ENCODE measurements at regions not wholly inside any gene's neighbourhood (a gene's known extent, or its start where the extent isn't known, plus 50 kb on each side); places are given as distances from the start of the nearest gene placed in this dataset.

- H3K9me3 ChIP-seq: no peaks in the 10 kb centered on the region
- H3K27me3 ChIP-seq: no peaks in the 10 kb centered on the region
- TF ChIP-seq CTCF (IDR thresholded peaks at IDR 0.05): no peak
- TF ChIP-seq POLR2A (IDR thresholded peaks at IDR 0.05): no peak
- H3K36me3 ChIP-seq: no peaks in the 10 kb centered on the region
- no peak overlapping the region for H3K27ac ChIP-seq
- no peaks in the 10 kb centered on the region for H3K4me1 ChIP-seq
- intact Hi-C loops (cut with DNase I): no loop called here
- no peak overlapping the region for H3K4me3 ChIP-seq (replicated peaks in 1 of 3)
- DNase-seq: no peak
These were observed 1368.6 kb downstream of the FSTL5 start for GRCh38 chr4:160795216-160795615.

GRCh38 chr4:160808174-160808573 lies 1355.6 kb downstream of the FSTL5 start:
- no peak for DNase-seq
- no peaks in the 10 kb centered on the region for H3K36me3 ChIP-seq
- H3K4me3 ChIP-seq (replicated peaks in 1 of 3): no peak overlapping the region
- no peaks in the 10 kb centered on the region for H3K9me3 ChIP-seq
- intact Hi-C loops (cut with DNase I): no loop called here
- no peaks in the 10 kb centered on the region for H3K4me1 ChIP-seq
- no peak overlapping the region for H3K27ac ChIP-seq
- no peaks in the 10 kb centered on the region for H3K27me3 ChIP-seq
- TF ChIP-seq CTCF (IDR thresholded peaks at IDR 0.05): no peak

- H3K4me3 ChIP-seq (replicated peaks in 1 of 3): no peak overlapping the region
- intact Hi-C loops (cut with DNase I): no loop called here
- no peaks in the 10 kb centered on the region for H3K9me3 ChIP-seq
- no peaks in the 10 kb centered on the region for H3K36me3 ChIP-seq
- TF ChIP-seq POLR2A (IDR thresholded peaks at IDR 0.05): no peak
- TF ChIP-seq CTCF (IDR thresholded peaks at IDR 0.05): no peak
- no peaks in the 10 kb centered on the region for H3K4me1 ChIP-seq
- H3K27ac ChIP-seq: no peak overlapping the region
- DNase-seq: no peak
- no peaks in the 10 kb centered on the region for H3K27me3 ChIP-seq
These were observed 1354.2 kb downstream of the FSTL5 start for GRCh38 chr4:160809576-160809975.

- intact Hi-C loops (cut with DNase I): no loop called here
- Histone ChIP-seq H3K4me1 (no peaks in the 10 kb centered on the region), H3K36me3 (no peaks in the 10 kb centered on the region), H3K27me3 (no peaks in the 10 kb centered on the region), H3K27ac (no peak overlapping the region), H3K9me3 (no peaks in the 10 kb centered on the region), H3K4me3 (replicated peaks in 1 of 3) (no peak overlapping the region)
- no peak for DNase-seq
- no peak for TF ChIP-seq CTCF (IDR thresholded peaks at IDR 0.05)
- no peak for TF ChIP-seq POLR2A (IDR thresholded peaks at IDR 0.05)
- WGBS, 2 donors: 83% methylated on average over 1 of the region's 1 CpG
These were observed 1353.4 kb downstream of the FSTL5 start for GRCh38 chr4:160810424-160810823.

- no peak overlapping the region for H3K4me3 ChIP-seq (replicated peaks in 1 of 3)
- 97% methylated on average over 1 of the region's 1 CpG for WGBS, 2 donors
- no peak for TF ChIP-seq POLR2A (IDR thresholded peaks at IDR 0.05)
- no peak for TF ChIP-seq CTCF (IDR thresholded peaks at IDR 0.05)
- no peaks in the 10 kb centered on the region for H3K9me3 ChIP-seq
- intact Hi-C loops (cut with DNase I): no loop called here
- no peaks in the 10 kb centered on the region for H3K36me3 ChIP-seq
- H3K4me1 ChIP-seq: no peaks in the 10 kb centered on the region
- H3K27ac ChIP-seq: no peak overlapping the region
- no peaks in the 10 kb centered on the region for H3K27me3 ChIP-seq
- DNase-seq: no peak
These were observed 1352.9 kb downstream of the FSTL5 start for GRCh38 chr4:160810941-160811340.
